Body of pancreas (tissue), 4 donors: ENCODE measurements at regions not wholly inside any gene's neighbourhood (a gene's known extent, or its start where the extent isn't known, plus 50 kb on each side); places are given as distances from the start of the nearest gene placed in this dataset.

Experiments
- ATAC-seq: fragments of 150-250 bp; one replicate; pipeline ENCODE4 v1.9.1; 2016
- DNase-seq, 4 donors: peaks; one replicate each; pipeline ENCODE4 v3.0.0-alpha.2; 2019
- H3K27ac ChIP-seq, 4 donors: fragments of 200-600 bp; sonication (generic); 1 replicate in 3 of 4; 2 replicates in 1 of 4; pipeline versions ENCODE4 v1.5.1 to v1.6.1; 2016 to 2019; ENCODE audit warnings: mild to moderate bottlenecking in 1 of 4, mixed read lengths in 1 of 4, moderate library complexity in 1 of 4
- H3K27me3 ChIP-seq, 2 donors: fragments of 200-600 bp; sonication (generic); one replicate each; pipeline ENCODE4 v1.6.0; 2016; ENCODE audit warnings: mild to moderate bottlenecking in 1 of 2
- H3K36me3 ChIP-seq, 2 donors: fragments of 200-600 bp; sonication (generic); replicated peaks in 1 of 2; 2 replicates each; pipeline ENCODE4 v1.5.1; 2016; ENCODE audit warnings: low read depth in 2 of 2; ENCODE audit not compliant: insufficient read depth in 1 of 2
- H3K4me1 ChIP-seq: fragments of 200-600 bp; sonication (generic); one replicate; pipeline ENCODE4 v1.6.0; 2016
- H3K4me3 ChIP-seq, 2 donors: fragments of 200-600 bp; sonication (generic); 1 replicate in 1 of 2; 2 replicates in 1 of 2; pipeline ENCODE4 v1.5.1; 2016 to 2019
- H3K9me3 ChIP-seq, 3 donors: fragments of 200-600 bp; sonication (generic); 1 replicate in 2 of 3; 2 replicates in 1 of 3; pipeline ENCODE4 v1.5.1; 2016
- CTCF ChIP-seq, 7 experiments: fragments of 450-650 bp in 4 of 7; fragments of 200-600 bp in 3 of 7; sonication (generic) in 3 of 7; IDR thresholded peaks; one replicate each; pipeline ENCODE4 v1.5.1; 2016 to 2019; ENCODE audit warnings: antibody characterized with exemption in 7 of 7
- POLR2A ChIP-seq, 3 donors: fragments of 450-650 bp; IDR thresholded peaks; one replicate each; pipeline ENCODE4 v1.6.1; 2016; ENCODE audit warnings: antibody characterized with exemption in 3 of 3, mild to moderate bottlenecking in 2 of 3
- WGBS, 2 donors: methylation state at CpG; one replicate each; pipeline ENCODE4 v1.1.5; 2017; 5-methylcytosine and 5-hydroxymethylcytosine counted together
- intact Hi-C: fragments of 100-400 bp; cut with DNase I; formaldehyde crosslinking; loops from one replicate; pipeline ENCODE4 v1.15.1; 2023

GRCh38 chr5:120901199-120901598, 437.1 kb downstream of the PRR16 start:
- intact Hi-C loops, result no loop called here
- Histone ChIP-seq H3K27me3 (no peaks in the 10 kb centered on the region), H3K4me3 (no peak overlapping the region), H3K4me1 (no peaks in the 10 kb centered on the region), H3K27ac (no peak overlapping the region), H3K36me3 (no peaks in the 10 kb centered on the region), H3K9me3 (no peaks in the 10 kb centered on the region)
- 81 to 85% methylated on average over 1 of the region's 1 CpG for WGBS, 2 donors
- DNase-seq (no peak), ATAC-seq (no peak)
- TF ChIP-seq POLR2A (IDR thresholded peaks at IDR 0.05) (no peak), CTCF (IDR thresholded peaks at IDR 0.05) (no peak)

- H3K9me3 ChIP-seq, result no peaks in the 10 kb centered on the region
Measured at GRCh38 chr5:120907953-120908352, 443.9 kb downstream of the PRR16 start.

GRCh38 chr5:120910629-120911028, 446.5 kb downstream of the PRR16 start:
- Histone ChIP-seq H3K36me3 (no peaks in the 10 kb centered on the region), H3K4me1 (no peaks in the 10 kb centered on the region), H3K9me3 (no peaks in the 10 kb centered on the region), H3K4me3 (no peak overlapping the region), H3K27me3 (no peaks in the 10 kb centered on the region), H3K27ac (no peak overlapping the region)
- 40 to 42% methylated on average over 1 of the region's 1 CpG for WGBS, 2 donors
- ATAC-seq (no peak), DNase-seq (no peak)
- TF ChIP-seq CTCF (IDR thresholded peaks at IDR 0.05) (no peak), POLR2A (IDR thresholded peaks at IDR 0.05) (no peak)
- intact Hi-C loops, result no loop called here

More at GRCh38 chr5:120907953-120908352, 443.9 kb downstream of the PRR16 start:
- 93% methylated on average over 1 of the region's 1 CpG for WGBS, 2 donors
- H3K4me3 ChIP-seq, result no peak overlapping the region
- intact Hi-C loops, result no loop called here
- no peak for TF ChIP-seq POLR2A (IDR thresholded peaks at IDR 0.05)
- TF ChIP-seq CTCF (IDR thresholded peaks at IDR 0.05), result no peak
- DNase-seq (no peak), ATAC-seq (no peak)
- H3K27ac ChIP-seq, result no peak overlapping the region
- no peaks in the 10 kb centered on the region for H3K27me3 ChIP-seq
- no peaks in the 10 kb centered on the region for H3K4me1 ChIP-seq
- no peaks in the 10 kb centered on the region for H3K36me3 ChIP-seq

- DNase-seq (no peak), ATAC-seq (no peak)
- H3K9me3 ChIP-seq, result no peaks in the 10 kb centered on the region
- no peaks in the 10 kb centered on the region for H3K36me3 ChIP-seq
- WGBS, 2 donors, result 58 to 63% methylated on average over 2 of the region's 2 CpGs
- H3K27ac ChIP-seq, result no peak overlapping the region
- no peak overlapping the region for H3K4me3 ChIP-seq
- H3K27me3 ChIP-seq, result no peaks in the 10 kb centered on the region
- intact Hi-C loops, result no loop called here
- H3K4me1 ChIP-seq, result no peaks in the 10 kb centered on the region
- no peak for TF ChIP-seq CTCF (IDR thresholded peaks at IDR 0.05)
- TF ChIP-seq POLR2A (IDR thresholded peaks at IDR 0.05), result no peak
Measured at GRCh38 chr5:120913396-120913795, 449.3 kb downstream of the PRR16 start.

GRCh38 chr5:120917214-120917758, 453.2 kb downstream of the PRR16 start:
- DNase-seq, result no peak
- H3K4me3 ChIP-seq, result no peak overlapping the region
- no peaks in the 10 kb centered on the region for H3K36me3 ChIP-seq
- intact Hi-C loops, result no loop called here
- H3K9me3 ChIP-seq, result no peaks in the 10 kb centered on the region
- no peaks in the 10 kb centered on the region for H3K4me1 ChIP-seq
- TF ChIP-seq CTCF (IDR thresholded peaks at IDR 0.05) (no peak), POLR2A (IDR thresholded peaks at IDR 0.05) (no peak)
- WGBS, 2 donors, result 52 to 61% methylated on average over 1 of the region's 1 CpG
- no peak overlapping the region for H3K27ac ChIP-seq
- ATAC-seq, result no peak
- H3K27me3 ChIP-seq, result no peaks in the 10 kb centered on the region
